ENCODE measurements at regions not wholly inside any gene's neighbourhood (a gene's known extent, or its start where the extent isn't known, plus 50 kb on each side); places are given as distances from the start of the nearest gene placed in this dataset.

DNA sequence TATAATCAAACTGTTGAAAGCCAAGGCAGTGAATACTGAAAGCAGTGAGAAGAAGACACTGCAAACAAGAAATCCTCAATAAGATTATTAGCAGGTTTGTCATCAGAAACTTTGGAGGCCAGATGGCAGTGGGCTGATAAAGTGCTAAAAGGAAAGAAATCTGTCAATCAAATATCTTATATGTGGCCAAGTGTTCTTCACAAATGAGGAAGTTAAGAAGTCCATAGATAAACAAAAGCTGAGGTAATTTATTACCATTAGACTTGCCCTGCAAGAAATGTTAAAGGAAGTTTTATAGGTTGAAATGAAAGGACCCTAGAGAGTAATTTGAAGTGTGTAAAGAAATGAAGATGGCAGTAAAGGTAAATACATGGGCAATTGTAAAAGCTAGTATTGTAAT is 586.6 kb downstream of the RAPGEF2 start:
- TF ChIP-seq POLR2AphosphoS5 (IDR thresholded peaks at IDR 0.05; ENCODE audit: borderline replicate concordance, low read depth, low read length) (no peak), EZH2 (IDR thresholded peaks at IDR 0.05) (no peak), FOXP2 (optimal IDR thresholded peaks at IDR 0.05; ENCODE audit: control extremely low read depth, extremely low read length, insufficient read depth) (no peak)
